ENCODE measurements at regions not wholly inside any gene's neighbourhood (a gene's known extent, or its start where the extent isn't known, plus 50 kb on each side); places are given as distances from the start of the nearest gene placed in this dataset.
"Not testable (repeated sequence)": the region's sequence is repeated elsewhere in the genome, so short reads cannot be mapped to it uniquely, and the experiment has no call there.

DNA sequence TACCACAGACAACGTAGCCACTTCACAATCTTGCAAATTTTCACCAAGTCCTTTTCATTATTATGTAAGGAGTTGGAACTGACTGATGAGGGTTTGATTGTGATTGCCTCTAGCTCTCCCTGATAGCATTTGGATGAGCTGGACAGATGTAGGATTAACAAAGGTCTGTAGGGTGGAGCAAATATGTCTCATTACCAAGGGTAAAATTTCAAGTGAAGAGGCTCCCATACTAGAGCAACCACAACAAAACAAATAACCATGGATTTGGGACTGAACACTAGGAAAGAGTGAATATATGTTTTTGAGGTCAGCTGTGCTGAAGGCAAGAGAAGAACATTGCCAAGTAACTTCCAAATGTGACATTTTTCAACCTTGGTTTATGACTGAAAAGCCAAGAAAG, 281.7 kb downstream of the NEBL start:
- no peak for DNase-seq (ENCODE audit: low spot score)

DNA sequence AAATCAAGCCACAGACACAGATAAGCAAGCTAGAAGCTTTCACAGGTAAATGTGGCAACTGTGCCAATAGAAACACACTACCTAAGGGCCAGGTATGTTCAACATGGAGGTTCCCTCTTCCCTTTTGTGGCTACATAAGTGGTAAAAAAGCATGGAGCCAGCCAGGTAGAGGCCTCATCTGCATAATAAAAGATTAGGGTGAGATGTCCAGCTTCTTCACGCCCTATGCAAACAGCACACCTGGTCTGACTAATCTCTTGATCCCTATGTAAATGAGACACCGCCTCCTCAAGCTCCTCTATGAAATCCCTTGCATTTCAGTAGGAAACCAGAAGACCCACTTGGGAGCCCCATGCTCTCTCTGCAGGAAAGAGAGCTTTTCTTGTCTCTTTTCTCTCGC, 282.2 kb downstream of the NEBL start:
- no peak for DNase-seq (ENCODE audit: low spot score)

DNA sequence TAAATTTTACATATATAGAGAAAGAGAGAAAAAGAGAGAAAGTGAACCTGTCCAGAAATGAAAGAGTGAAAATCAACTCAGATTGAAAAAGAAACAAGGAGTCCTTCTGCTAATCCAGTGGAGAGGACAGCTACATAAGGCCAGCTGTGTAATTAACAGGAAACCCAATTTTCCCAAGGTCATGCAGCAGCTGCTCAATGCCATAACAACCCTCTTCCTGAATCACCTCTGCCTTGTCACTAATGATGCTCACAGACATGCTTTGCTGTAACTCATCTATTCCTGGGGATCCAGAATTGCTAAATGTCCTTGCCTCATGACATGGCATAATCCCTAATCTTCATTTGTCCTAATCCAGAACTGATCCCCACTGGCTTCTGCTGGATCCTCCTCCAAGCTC, 288.6 kb downstream of the NEBL start:
- no peak for DNase-seq (ENCODE audit: low spot score)

DNA sequence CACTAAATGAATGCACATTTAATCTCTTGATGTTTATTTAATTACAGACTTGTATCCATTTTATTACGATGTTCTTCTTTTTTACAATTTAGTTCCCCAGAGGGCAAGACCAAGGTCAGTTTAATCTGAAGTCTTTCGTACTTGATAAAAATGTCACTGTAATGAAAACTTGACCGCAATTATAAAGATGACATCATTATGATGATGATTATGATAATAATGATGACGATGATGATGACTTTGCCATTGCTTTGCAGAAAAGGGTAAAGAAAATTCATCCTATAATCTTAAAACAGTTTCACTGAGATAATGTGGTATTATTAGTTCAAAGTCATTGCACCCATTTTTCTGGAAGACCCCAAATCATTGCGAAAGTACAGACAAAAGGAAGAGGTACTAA, 290.1 kb downstream of the NEBL start:
- DNase-seq (ENCODE audit: low spot score): no peak

DNA sequence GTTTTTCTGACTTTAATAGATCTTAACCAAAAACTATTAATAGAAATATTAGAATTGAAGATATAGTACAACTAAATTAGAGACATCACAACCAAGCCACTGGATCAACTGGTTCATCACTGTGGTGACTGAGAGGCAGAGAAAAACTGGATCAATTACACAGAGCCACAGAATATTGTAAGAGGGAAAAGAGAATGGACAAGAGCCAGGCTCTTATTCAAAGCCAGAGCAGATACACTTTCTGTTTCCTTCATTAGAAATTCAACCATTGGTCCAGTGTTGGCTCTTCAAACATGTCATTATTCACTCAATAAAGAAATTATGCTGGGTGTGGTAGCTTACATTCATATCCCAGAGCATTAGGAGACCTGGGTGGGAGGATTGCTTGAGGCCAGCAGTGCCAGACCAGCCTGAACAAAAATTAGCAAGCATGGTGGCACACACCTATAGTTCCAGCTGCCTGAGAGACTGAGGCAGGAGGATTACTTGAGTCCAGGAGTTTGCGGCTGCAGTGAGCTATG, 295.1 kb downstream of the NEBL start:
- DNase-seq (ENCODE audit: low spot score): no peak

DNA sequence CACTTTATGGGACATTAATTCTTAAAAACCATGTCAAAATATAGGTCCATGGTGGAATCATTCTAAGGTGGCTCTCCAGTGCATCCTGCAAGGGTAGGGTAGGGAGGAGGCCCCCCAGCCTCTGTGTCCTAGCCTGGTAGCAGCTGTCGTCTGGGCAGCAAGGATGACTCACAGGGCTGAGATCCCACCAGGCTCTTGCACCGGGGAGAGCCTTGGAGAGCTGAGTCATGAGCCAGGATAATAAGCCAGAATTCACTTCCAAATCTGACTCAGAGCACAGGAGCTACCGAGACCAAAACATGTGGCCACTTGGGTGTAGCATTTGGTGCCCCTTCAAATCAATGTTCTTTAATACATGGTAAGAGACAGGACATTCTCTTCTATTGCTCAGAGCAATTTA, 298.5 kb downstream of the NEBL start:
- peak; percentile 46 for DNase-seq (ENCODE audit: low spot score)

DNA sequence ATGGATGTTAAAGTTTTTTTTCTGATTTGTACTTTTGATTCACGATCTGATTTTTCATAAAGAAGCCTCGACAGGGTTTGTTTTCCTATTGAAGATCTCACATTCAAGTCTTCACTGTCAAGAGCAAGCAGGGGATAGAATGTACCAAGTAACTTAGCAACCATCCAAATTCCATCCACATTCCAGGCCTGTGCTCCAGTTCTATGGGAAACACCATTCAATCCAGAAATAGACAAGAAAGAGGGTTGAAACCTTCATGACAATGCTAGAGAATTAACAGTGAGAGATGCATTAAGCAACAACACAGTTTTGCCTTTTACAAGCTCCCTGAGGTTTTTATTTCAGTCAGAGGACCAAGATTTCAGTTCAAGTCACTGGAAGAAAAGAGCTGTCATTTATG, 300.2 kb downstream of the NEBL start:
- DNase-seq (ENCODE audit: low spot score): no peak

DNA sequence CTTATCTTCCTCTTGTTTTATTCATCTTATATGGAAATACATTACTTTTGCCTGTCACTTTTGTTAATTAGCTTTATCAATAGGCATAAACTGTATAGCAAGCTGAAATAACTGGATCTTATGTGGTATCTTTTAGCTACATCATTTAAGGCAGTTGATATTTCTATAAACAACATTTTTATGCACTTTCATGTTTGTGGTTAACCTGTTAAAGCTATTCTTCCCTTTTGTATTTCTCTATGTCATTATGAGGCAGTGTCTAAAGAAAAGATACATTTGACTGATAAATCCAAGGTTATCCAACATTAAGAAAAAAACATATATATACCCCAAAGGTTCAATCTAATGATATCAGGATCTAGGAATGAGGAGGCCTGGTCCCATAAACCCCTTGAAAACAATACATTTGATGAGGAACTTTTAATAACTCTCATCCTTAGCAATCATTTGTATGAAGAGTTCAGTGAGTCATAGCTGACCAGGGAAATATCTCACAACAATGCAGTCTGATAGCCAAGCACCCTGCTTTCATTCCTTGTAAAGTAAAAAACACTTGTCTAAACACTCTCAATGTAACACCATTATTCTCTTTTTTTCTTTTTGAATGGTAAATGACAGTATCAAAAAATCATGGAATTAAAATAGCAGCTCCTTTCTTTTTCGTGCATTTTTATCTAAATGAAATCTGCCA, 300.9 kb downstream of the NEBL start:
- DNase-seq (ENCODE audit: low spot score): no peak

DNA sequence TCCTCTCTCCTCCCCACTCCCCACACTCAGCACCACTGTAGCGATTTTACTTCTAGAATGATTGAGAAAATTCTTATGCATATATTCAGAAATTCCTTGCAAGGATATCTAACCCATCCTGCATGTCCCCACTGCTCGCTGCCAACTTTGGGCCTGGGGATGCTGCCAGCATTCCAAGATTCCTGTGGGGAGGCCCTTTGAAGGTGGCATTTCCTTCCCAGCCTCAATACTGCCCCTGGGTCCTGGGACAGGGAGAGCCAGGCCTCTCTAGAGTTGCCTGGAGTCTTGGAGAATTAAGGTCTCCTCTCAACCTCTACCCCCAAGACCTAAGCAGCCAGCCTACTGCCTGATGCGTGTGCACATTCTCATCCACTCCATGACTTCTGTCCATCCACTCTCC, 303.5 kb downstream of the NEBL start:
- DNase-seq (ENCODE audit: low spot score): no peak

DNA sequence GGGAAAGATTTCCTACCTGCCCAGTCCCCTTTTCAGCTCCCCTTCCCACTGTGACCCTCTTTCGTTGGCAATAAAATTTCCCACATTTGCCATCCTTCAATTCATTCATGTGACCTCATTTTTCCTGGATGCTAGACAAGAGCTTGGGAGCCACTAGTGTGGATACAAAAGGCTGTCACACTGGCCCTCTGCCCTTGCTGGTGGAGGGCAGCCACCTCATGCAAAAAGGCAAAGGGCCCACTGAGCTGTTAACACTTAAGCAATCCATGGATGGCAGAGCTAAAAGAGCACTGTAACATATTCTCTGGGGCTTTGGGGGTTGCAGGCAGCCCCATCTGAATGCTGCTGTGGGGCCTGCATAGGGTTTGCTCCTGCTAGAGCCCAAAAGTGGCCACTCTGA, 315.1 kb downstream of the NEBL start:
- no peak for DNase-seq (ENCODE audit: low spot score)

DNA sequence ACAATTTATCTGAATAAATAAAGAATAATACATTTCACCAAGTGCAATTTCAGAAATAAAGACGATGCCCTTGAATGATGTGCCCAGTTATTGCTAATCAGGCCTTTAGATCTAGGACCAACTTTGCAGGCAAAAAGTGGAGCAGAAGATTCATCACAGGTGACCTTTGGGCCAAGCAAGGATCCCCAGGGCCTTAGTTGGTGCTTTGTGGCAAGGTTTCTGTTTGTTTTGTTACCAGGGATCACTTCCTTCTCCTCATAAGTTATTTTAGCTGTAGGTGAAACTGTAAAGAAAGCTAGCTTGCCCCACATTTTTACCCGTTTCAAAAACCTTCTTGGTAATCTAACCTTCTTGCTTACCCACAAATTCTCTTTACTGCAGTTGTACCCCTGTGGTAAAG, 323.2 kb downstream of the NEBL start:
- DNase-seq (ENCODE audit: low spot score): no peak

DNA sequence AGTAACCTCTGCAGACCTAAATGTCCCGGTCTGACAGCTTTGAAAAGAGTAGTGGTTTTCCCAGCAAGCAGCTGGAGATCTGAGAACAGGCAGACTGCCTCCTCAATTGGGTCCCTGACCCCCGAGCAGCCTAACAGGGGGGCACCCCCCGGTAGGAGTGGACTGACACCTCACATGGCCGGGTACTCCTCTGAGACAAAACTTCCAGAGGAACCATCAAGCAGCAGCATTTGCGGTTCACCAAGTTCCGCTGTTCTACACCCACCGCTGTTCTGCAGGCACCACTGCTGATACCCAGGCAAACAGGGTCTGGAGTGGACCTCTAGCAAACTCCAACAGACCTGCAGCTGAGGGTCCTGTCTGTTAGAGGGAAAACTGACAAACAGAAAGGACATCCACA, 341.1 kb downstream of the NEBL start:
- not testable (repeated sequence) for DNase-seq (ENCODE audit: low spot score)

DNA sequence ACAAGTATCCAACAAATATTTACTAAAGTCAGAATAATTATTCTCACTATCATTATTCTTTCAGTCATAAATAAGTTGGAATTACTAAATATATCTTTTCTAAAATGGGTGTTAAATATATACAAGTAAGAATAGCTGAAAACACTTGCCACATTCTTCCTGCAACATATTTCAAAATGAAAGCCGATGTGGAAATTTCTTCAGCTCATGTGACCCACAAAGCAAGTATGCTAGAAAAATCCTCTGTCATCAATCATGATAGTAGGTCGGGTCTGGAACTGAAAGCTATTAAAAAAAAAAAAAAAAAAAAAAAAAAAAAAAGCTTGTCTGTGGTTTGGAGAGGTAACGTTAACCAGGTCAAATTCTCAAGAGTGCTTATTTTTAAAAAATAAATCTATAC, 344.7 kb downstream of the NEBL start:
- no peak for DNase-seq (ENCODE audit: low spot score)

DNA sequence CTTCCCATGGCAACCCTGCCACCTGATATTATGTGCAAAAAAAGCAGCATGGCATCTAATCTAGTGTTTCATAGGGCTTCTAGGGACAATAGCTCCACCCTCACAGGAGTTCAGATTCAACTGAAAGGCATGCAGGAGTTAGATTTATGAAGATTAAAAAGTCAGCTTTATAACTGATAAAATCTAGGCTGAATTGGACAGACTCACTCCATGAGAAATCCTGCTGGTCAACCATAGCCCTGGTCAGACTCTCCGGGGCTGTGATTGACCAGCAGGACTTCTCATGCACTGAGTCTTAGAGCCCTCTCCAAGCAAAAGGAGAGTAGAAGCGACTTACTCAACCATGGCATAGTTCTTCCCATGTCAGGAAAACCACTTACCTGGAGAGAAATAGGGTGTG, 345.4 kb downstream of the NEBL start:
- DNase-seq (ENCODE audit: low spot score): no peak

DNA sequence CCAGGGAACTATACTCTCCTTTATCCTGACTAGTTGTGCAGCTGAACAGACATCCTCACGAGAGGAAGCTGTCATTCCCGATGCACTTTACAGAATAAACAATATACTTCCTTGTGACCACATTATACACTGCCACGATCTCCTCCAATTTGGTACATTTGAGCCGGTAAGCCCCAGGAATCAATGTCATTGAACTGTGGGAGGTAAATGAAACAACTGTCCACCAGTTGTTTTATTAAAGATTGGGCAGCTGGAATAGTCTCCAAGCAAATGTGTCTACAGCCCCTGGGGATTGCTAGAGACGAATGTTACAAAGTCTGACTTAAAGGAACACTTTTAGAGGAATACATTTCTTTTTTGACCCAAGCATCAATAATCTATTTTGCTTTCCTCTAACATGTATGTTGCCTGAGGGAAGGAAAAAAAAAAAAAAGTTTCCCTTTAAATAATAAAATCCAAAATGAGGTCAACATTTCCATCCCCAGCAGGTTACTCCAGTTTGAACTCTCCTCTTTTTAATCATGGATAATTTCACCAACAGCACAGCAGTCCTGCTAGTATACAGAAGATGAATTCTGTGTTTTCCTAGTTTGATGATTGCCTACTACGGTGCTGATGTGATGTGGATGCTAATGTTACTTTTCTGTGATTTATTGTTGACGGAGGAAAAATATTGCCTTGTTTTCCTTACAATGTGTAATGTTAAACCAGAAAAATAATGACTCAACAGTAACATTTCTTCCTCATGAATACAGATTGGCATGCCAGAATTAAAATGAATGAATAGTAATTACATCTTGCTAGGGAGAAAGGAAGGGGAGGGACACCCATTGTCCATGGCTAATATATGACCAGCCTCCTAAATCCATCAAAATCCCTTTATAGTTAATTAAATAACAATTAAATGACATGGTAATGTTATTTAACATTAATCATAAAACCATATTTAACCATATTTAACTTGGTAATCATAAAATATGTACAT, 360.9 kb downstream of the NEBL start:
- no peak for DNase-seq (ENCODE audit: low spot score)

DNA sequence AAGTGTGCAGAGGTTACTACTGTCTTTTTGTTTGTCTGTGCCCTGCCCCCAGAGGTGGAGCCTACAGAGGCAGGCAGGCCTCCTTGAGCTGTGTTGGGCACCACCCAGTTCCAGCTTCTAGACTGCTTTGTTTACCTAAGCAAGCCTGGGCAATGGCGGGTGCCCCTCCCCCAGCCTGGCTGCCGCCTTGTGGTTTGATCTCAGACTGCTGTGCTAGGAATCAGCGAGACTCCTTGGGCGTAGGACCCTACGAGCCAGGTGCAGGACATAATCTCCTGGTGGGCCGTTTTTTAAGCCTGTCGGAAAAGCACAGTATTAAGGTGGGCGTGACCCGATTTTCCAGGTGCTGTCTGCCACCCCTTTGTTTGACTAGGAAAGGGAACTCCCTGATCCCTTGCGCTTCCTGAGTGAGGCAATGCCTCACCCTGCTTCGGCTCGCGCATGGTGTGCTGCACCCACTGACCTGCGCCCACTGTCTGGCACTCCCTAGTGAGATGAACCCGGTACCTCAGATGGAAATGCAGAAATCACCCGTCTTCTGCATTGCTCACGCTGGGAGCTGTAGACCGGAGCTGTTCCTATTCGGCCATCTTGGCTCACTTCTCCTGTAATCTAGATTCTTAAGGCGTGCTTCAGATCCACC, 365.7 kb downstream of the NEBL start:
- not testable (repeated sequence) for DNase-seq (ENCODE audit: low spot score)

DNA sequence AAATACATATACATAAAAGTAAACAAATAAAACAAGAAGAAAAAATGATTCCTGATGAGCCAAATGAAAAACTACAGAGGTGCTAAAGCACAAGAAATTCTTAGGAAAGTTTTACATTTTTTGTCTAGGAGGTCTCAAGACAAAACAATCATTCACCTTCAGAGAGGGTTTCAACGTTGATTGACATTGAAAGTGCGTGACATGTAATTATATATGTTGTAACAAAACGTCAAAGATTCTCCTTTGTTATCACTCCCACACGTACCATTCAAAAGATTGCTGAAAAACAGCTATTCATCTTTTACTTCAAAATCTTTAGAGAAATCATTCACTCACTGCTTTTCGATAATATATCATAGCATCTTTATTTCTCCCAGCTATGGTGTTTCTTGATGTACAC, 375.9 kb downstream of the NEBL start:
- no peak for DNase-seq (ENCODE audit: low spot score)

DNA sequence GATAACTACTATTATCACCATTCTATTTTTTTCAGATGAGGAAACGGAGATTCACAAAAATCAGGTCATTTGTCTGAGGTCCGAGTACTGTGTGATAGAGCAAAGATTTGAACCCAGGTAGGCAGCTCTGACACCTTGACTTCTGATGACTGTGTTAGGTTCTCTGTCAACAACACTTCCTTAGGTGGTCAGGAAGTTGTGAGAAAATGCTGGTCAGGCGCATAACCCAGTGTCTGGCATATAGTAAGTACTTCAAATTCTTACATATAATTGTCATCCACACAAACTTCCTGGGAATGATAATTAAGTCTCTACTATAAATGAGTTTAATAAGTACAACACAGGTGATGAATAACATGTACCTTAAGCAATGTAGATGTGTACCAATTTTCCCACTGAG, 381.5 kb downstream of the NEBL start:
- DNase-seq (ENCODE audit: low spot score): no peak

DNA sequence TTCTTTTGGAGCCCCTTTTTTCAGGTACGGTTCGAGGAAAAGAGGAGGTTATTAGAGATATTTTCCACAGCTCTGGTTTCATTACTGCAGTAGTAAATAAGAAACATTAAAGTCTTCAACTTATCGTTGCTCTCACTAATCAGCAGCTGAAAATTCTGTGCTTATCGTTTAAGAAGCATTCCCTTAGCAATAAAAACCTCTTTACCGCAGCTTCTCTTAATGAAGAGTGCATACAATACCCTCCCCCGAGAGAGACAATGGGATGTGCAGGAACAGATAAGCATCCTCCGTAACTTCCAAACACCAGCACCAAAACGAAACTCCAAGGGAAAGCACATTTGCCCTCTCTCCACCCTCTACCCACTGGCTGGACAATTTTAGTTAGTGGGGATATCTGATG, 384.5 kb downstream of the NEBL start:
- DNase-seq (ENCODE audit: low spot score): no peak

DNA sequence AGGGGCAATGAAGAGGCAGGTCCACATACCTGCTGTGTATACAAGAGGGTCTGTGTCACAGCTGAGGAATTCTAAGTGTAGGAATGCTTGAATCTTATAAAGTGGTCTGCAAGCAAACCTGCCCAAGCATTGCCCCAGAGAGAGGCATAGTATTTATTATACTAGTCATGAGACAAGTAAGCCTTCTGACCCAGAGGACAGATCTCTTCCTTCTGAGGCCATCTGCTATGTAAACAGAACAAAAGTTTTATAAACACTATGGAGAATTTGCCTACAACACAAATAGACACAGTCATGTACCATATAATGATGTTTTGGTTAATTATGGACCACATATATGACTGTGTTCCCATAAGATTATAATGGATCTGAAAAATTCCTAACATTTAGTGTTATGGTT, 388.2 kb downstream of the NEBL start:
- DNase-seq (ENCODE audit: low spot score): no peak

DNA sequence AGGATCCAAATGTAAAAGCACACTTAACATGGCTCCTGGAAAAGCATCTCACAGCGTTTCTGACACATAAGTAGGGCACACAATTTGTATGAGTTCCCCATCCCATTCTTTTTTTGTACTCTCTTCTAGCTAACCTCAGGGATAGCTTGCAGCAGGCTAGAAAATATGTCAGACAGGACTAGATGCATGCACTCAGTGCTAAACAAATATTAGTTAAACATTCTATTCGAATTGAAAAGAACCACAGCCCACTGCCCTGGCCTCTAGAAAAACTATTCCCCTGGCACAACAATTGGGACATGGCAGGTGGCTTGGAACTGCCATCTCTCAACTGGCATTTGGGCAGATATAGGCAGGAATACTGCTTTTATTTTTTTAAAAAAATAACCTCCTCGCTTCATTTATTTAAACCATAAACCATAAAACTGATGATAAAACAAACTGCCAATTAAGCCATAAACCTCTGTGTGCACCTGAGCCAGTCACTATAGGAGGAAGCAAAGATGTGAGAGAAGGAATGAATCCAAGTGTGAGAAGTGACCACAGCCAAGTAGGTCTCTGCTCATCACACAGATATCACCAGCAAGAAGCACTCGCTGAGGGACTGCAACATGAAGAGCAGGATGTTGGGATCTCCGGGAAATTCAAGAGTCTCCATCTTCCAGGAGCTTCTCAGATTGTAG, 394.1 kb downstream of the NEBL start:
- no peak for DNase-seq (ENCODE audit: low spot score)

DNA sequence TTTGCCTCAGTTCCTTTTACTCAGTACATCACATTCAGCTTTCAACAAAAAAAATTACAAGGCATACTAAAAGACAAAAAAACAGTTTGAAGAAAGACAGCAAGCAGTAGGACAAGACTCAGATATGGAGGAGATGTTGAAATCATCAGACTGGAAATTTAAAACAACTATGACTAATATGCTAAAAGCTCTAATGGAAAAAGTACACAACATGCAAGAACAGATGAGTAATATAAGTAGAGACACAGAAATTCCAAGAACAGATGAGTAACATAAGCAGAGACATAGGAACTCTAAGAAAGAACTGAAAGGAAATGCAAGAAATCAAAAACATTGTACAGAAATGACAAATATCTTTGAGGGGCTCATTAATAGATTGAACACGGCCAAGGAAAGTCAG, 402.6 kb downstream of the NEBL start:
- DNase-seq (ENCODE audit: low spot score): no peak

Measured in ecto neural progenitor cell (in vitro differentiated cells).